WTC11 (cell line): ENCODE measurements at regions not wholly inside any gene's neighbourhood (a gene's known extent, or its start where the extent isn't known, plus 50 kb on each side); places are given as distances from the start of the nearest gene placed in this dataset.

Experiments
- CREM ChIP-seq: sonication (generic); formaldehyde crosslinking; IDR thresholded peaks from 2 replicates; pipeline ENCODE4 v1.8.1; 2022; ENCODE audit warnings: mild to moderate bottlenecking, missing genetic modification reagents, moderate library complexity
- ZNF232 ChIP-seq: sonication (generic); formaldehyde crosslinking; IDR thresholded peaks from 2 replicates; pipeline ENCODE4 v1.8.0; 2022; ENCODE audit warnings: mild to moderate bottlenecking, missing genetic modification reagents
- TF ChIP-seq, protein P1 (sequence below): sonication (generic); formaldehyde crosslinking; IDR thresholded peaks from 2 replicates; pipeline ENCODE4 v1.8.0; 2022; ENCODE audit warnings: mild to moderate bottlenecking, missing genetic modification reagents
- TF ChIP-seq, protein P2 (sequence below): fragments of 200-600 bp; IDR thresholded peaks from 2 replicates; pipeline ENCODE4 v1.8.0; 2022; ENCODE audit warnings: antibody characterized with exemption
- TF ChIP-seq, protein P3 (sequence below): sonication (generic); formaldehyde crosslinking; IDR thresholded peaks from 2 replicates; pipeline ENCODE4 v1.8.1; 2023; ENCODE audit warnings: mild to moderate bottlenecking, missing genetic modification reagents, moderate library complexity
- TF ChIP-seq, protein P4 (sequence below): sonication (generic); formaldehyde crosslinking; IDR thresholded peaks from 2 replicates; pipeline ENCODE4 v1.8.0; 2022; ENCODE audit warnings: mild to moderate bottlenecking, missing genetic modification reagents

DNA sequence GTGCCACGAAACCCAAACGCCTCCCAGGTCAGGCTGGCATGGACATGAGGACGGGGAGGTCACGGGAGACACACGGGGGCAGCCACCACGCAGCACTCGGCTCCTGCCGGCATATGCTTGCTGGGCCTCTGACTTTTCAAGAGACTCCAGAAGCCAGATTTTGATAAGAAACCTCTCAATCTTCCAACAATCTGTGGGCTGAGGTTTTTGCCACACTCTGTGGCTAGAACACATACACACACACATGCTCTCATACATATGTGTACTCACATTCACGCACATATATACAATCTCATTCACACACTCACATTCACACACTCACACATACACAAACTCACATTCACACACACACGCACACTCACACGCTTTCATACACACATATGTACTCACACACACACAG, 86.7 kb upstream of the LINGO1 start:
- TF ChIP-seq, protein P1, sequence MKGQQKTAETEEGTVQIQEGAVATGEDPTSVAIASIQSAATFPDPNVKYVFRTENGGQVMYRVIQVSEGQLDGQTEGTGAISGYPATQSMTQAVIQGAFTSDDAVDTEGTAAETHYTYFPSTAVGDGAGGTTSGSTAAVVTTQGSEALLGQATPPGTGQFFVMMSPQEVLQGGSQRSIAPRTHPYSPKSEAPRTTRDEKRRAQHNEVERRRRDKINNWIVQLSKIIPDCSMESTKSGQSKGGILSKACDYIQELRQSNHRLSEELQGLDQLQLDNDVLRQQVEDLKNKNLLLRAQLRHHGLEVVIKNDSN (CRISPR knock-in tag), result no peak
- TF ChIP-seq CREM (CRISPR knock-in tag), result no peak
- TF ChIP-seq, protein P2, sequence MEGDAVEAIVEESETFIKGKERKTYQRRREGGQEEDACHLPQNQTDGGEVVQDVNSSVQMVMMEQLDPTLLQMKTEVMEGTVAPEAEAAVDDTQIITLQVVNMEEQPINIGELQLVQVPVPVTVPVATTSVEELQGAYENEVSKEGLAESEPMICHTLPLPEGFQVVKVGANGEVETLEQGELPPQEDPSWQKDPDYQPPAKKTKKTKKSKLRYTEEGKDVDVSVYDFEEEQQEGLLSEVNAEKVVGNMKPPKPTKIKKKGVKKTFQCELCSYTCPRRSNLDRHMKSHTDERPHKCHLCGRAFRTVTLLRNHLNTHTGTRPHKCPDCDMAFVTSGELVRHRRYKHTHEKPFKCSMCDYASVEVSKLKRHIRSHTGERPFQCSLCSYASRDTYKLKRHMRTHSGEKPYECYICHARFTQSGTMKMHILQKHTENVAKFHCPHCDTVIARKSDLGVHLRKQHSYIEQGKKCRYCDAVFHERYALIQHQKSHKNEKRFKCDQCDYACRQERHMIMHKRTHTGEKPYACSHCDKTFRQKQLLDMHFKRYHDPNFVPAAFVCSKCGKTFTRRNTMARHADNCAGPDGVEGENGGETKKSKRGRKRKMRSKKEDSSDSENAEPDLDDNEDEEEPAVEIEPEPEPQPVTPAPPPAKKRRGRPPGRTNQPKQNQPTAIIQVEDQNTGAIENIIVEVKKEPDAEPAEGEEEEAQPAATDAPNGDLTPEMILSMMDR, result no peak
- TF ChIP-seq ZNF232 (CRISPR knock-in tag), result no peak
- TF ChIP-seq, protein P3, sequence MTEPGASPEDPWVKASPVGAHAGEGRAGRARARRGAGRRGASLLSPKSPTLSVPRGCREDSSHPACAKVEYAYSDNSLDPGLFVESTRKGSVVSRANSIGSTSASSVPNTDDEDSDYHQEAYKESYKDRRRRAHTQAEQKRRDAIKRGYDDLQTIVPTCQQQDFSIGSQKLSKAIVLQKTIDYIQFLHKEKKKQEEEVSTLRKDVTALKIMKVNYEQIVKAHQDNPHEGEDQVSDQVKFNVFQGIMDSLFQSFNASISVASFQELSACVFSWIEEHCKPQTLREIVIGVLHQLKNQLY, result no peak
- TF ChIP-seq, protein P4, sequence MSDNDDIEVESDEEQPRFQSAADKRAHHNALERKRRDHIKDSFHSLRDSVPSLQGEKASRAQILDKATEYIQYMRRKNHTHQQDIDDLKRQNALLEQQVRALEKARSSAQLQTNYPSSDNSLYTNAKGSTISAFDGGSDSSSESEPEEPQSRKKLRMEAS (CRISPR knock-in tag), result no peak
